ENCODE measurements at regions not wholly inside any gene's neighbourhood (a gene's known extent, or its start where the extent isn't known, plus 50 kb on each side); places are given as distances from the start of the nearest gene placed in this dataset.

- Histone ChIP-seq H3K4me3 (ENCODE audit: low read length in 2 of 2) (no peak overlapping the region), H3K9me3 (ENCODE audit: control insufficient read depth in 2 of 2, insufficient read depth in 1 of 2, low read length in 1 of 2) (no peaks in the 10 kb centered on the region), H3K4me1 (ENCODE audit: control insufficient read depth in 2 of 2, insufficient read depth in 2 of 2, low read length in 2 of 2) (no peaks in the 10 kb centered on the region), H3K27me3 (ENCODE audit: control insufficient read depth in 2 of 2, insufficient read depth in 1 of 2, low read length in 1 of 2) (no peaks in the 10 kb centered on the region), H3K27ac (ENCODE audit: low read depth in 1 of 2, low read length in 1 of 2) (no peak overlapping the region), H3K36me3 (ENCODE audit: control insufficient read depth in 2 of 2, insufficient read depth in 2 of 2, low read length in 1 of 2) (no peaks in the 10 kb centered on the region)
- WGBS: 90% methylated on average over 1 of the region's 1 CpG
- no peak for DNase-seq (ENCODE audit: low read depth in 6 of 9, low spot score in 9 of 9)
Measured at GRCh38 chr4:175281894-175282293, 363.7 kb downstream of the ADAM29 start.

DNA sequence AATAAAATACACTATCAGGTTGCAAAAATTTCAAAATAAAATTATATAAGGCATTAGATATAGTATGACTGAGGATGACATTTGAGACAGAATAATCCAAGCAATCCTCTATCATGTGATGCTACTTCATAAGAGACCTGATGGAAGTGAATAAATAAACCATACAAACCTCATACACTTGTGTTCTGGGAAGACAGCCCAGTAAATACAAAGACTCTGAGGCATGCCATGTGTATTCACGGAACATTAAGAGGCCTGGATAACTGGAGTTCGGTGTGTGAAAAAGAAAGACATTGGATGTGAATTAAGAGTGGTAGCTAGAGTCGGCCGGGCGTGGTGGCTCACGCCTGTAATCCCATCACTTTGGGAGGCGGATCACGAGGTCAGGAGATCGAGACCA, 364.2 kb downstream of the ADAM29 start:
- Histone ChIP-seq H3K27ac (ENCODE audit: low read depth in 1 of 2, low read length in 1 of 2) (no peak overlapping the region), H3K27me3 (ENCODE audit: control insufficient read depth in 2 of 2, insufficient read depth in 1 of 2, low read length in 1 of 2) (no peaks in the 10 kb centered on the region), H3K9me3 (ENCODE audit: control insufficient read depth in 2 of 2, insufficient read depth in 1 of 2, low read length in 1 of 2) (no peaks in the 10 kb centered on the region), H3K36me3 (ENCODE audit: control insufficient read depth in 2 of 2, insufficient read depth in 2 of 2, low read length in 1 of 2) (no peaks in the 10 kb centered on the region), H3K4me3 (ENCODE audit: low read length in 2 of 2) (no peak overlapping the region), H3K4me1 (ENCODE audit: control insufficient read depth in 2 of 2, insufficient read depth in 2 of 2, low read length in 2 of 2) (no peaks in the 10 kb centered on the region)
- 98% methylated on average over 9 of the region's 9 CpGs for WGBS
- no peak for DNase-seq (ENCODE audit: low read depth in 6 of 9, low spot score in 9 of 9)

GRCh38 chr4:175290401-175290800, 372.2 kb downstream of the ADAM29 start:
- no peak overlapping the region for H3K4me3 ChIP-seq (ENCODE audit: low read length in 2 of 2)
- H3K36me3 ChIP-seq (ENCODE audit: control insufficient read depth in 2 of 2, insufficient read depth in 2 of 2, low read length in 1 of 2): no peaks in the 10 kb centered on the region
- H3K27me3 ChIP-seq (ENCODE audit: control insufficient read depth in 2 of 2, insufficient read depth in 1 of 2, low read length in 1 of 2): no peaks in the 10 kb centered on the region
- H3K4me1 ChIP-seq (ENCODE audit: control insufficient read depth in 2 of 2, insufficient read depth in 2 of 2, low read length in 2 of 2): no peaks in the 10 kb centered on the region
- H3K9me3 ChIP-seq (ENCODE audit: control insufficient read depth in 2 of 2, insufficient read depth in 1 of 2, low read length in 1 of 2): no peaks in the 10 kb centered on the region
- H3K27ac ChIP-seq (ENCODE audit: low read depth in 1 of 2, low read length in 1 of 2): no peak overlapping the region
- no peak for DNase-seq (ENCODE audit: low read depth in 6 of 9, low spot score in 9 of 9)
- 74% methylated on average over 3 of the region's 3 CpGs for WGBS

DNA sequence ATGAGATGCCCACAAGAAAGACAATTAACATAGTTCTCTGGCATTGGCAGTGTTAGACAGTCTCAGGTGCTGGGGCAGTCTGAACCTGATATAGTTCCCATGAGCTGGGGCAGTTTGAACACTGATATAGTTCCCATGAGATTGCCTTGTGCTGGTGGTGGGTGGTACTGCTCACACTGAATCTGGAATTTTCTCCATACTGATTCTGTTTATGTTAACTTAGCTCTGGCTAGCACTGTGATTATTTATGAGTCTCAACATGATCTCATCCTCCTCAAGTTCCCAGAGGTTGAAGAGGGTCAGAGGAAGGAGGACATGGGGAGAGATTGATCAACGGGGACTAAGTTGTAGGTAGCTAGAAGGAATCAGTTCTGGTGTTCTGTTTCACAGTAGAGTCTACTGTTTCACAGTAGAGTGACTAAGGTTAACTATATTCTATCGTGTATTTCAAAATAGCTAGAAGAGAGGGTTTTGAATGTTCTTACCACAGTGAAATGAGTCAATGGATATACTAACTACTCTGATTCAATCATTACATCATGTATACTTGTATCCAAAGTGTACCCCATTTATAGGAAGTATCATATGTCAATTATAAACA, 379.9 kb downstream of the ADAM29 start:
- Histone ChIP-seq H3K4me3 (ENCODE audit: low read length in 2 of 2) (no peak overlapping the region), H3K27me3 (ENCODE audit: control insufficient read depth in 2 of 2, insufficient read depth in 1 of 2, low read length in 1 of 2) (no peaks in the 10 kb centered on the region), H3K9me3 (ENCODE audit: control insufficient read depth in 2 of 2, insufficient read depth in 1 of 2, low read length in 1 of 2) (no peaks in the 10 kb centered on the region), H3K4me1 (ENCODE audit: control insufficient read depth in 2 of 2, insufficient read depth in 2 of 2, low read length in 2 of 2) (no peaks in the 10 kb centered on the region), H3K36me3 (ENCODE audit: control insufficient read depth in 2 of 2, insufficient read depth in 2 of 2, low read length in 1 of 2) (no peaks in the 10 kb centered on the region), H3K27ac (ENCODE audit: low read depth in 1 of 2, low read length in 1 of 2) (no peak overlapping the region)
- DNase-seq (ENCODE audit: low read depth in 6 of 9, low spot score in 9 of 9): no peak
- 97% methylated on average over 2 of the region's 2 CpGs for WGBS

DNA sequence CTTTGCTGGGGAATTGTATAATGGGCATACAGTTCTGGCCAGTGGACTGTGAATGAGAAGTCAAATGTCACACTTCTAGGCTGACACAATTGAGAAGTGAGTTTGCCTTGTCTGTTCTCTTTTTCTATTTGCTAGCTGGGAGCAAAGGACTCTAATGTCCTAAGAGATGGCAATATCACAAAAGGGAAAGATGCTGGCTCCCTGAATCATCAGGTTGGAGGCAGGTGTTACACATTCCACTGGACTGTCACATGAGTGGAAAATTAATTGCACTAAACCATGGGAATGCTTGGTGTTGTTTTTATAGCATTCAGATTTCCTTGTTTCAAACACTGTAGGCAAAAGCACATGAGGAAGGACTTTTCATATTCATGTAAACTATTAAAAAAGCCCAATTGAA, 388.3 kb downstream of the ADAM29 start:
- no peaks in the 10 kb centered on the region for H3K9me3 ChIP-seq (ENCODE audit: control insufficient read depth in 2 of 2, insufficient read depth in 1 of 2, low read length in 1 of 2)
- H3K4me1 ChIP-seq (ENCODE audit: control insufficient read depth in 2 of 2, insufficient read depth in 2 of 2, low read length in 2 of 2): no peaks in the 10 kb centered on the region
- H3K27ac ChIP-seq (ENCODE audit: low read depth in 1 of 2, low read length in 1 of 2): no peak overlapping the region
- H3K27me3 ChIP-seq (ENCODE audit: control insufficient read depth in 2 of 2, insufficient read depth in 1 of 2, low read length in 1 of 2): no peaks in the 10 kb centered on the region
- H3K4me3 ChIP-seq (ENCODE audit: low read length in 2 of 2): no peak overlapping the region
- no peaks in the 10 kb centered on the region for H3K36me3 ChIP-seq (ENCODE audit: control insufficient read depth in 2 of 2, insufficient read depth in 2 of 2, low read length in 1 of 2)
- DNase-seq (ENCODE audit: low read depth in 6 of 9, low spot score in 9 of 9): no peak

DNA sequence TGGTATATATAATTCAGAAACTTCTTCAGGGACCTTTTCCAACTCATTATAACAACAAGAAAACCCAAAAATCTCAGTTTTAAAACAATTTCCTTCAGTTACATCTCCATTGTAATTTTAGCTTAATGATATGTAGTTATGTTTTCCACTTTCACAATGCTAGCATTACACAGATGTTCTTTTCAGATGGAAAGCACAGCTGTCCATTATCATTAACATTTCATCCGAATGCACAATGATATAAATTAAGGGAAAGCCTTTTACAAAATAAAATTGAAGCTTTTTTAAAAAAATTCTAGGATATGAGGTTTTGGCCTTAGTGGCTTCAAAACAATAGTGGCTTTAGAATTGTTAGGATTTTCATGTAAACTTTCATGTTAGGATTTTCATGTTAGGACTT, 389.2 kb downstream of the ADAM29 start:
- H3K4me3 ChIP-seq (ENCODE audit: low read length in 2 of 2): no peak overlapping the region
- no peak for DNase-seq (ENCODE audit: low read depth in 6 of 9, low spot score in 9 of 9)
- H3K27ac ChIP-seq (ENCODE audit: low read depth in 1 of 2, low read length in 1 of 2): no peak overlapping the region
- no peaks in the 10 kb centered on the region for H3K36me3 ChIP-seq (ENCODE audit: control insufficient read depth in 2 of 2, insufficient read depth in 2 of 2, low read length in 1 of 2)
- H3K4me1 ChIP-seq (ENCODE audit: control insufficient read depth in 2 of 2, insufficient read depth in 2 of 2, low read length in 2 of 2): no peaks in the 10 kb centered on the region
- 89% methylated on average over 1 of the region's 1 CpG for WGBS
- no peaks in the 10 kb centered on the region for H3K27me3 ChIP-seq (ENCODE audit: control insufficient read depth in 2 of 2, insufficient read depth in 1 of 2, low read length in 1 of 2)
- H3K9me3 ChIP-seq (ENCODE audit: control insufficient read depth in 2 of 2, insufficient read depth in 1 of 2, low read length in 1 of 2): no peaks in the 10 kb centered on the region

DNA sequence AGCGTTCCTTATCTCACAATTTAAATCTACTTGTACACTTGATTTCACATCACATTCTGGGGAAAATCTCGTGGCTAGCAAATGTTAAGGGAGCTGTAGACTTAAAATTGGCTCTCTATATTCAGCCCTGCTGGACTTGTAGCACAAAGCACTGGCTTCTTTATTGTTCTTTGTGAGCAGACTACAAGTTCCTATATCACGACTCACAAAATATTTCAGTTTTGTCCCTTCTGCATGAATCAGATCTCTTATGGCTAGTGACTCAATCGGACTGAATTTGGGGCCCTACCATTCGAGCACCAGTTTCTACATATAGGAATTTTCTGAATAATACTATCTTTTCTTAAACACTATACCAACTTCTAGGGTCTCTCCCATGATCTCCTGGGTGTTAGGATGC, 390.1 kb downstream of the ADAM29 start:
- no peaks in the 10 kb centered on the region for H3K36me3 ChIP-seq (ENCODE audit: control insufficient read depth in 2 of 2, insufficient read depth in 2 of 2, low read length in 1 of 2)
- WGBS: 77% methylated on average over 5 of the region's 5 CpGs
- H3K27me3 ChIP-seq (ENCODE audit: control insufficient read depth in 2 of 2, insufficient read depth in 1 of 2, low read length in 1 of 2): no peaks in the 10 kb centered on the region
- no peaks in the 10 kb centered on the region for H3K9me3 ChIP-seq (ENCODE audit: control insufficient read depth in 2 of 2, insufficient read depth in 1 of 2, low read length in 1 of 2)
- no peak overlapping the region for H3K4me3 ChIP-seq (ENCODE audit: low read length in 2 of 2)
- no peak for DNase-seq (ENCODE audit: low read depth in 6 of 9, low spot score in 9 of 9)
- H3K27ac ChIP-seq (ENCODE audit: low read depth in 1 of 2, low read length in 1 of 2): no peak overlapping the region
- no peaks in the 10 kb centered on the region for H3K4me1 ChIP-seq (ENCODE audit: control insufficient read depth in 2 of 2, insufficient read depth in 2 of 2, low read length in 2 of 2)

DNA sequence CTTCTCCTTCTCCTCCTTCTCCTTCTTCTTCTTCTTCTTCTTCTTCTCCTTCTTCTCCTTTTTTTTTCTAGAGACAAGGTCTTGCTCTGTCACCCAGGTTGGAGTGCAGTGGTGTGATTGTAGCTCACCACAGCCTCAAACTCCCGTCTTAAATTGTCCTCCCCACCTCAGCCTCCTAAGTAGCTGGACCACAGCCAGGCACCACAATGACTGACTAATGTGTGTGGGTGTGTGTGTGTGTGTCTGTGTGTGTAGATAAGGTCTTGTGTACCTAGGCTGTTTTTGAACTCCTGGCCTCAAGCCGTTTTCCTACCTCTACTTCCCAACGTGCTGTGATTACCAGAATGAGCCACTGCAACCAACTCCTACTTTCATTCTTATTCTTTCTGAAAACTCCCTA, 390.9 kb downstream of the ADAM29 start:
- Histone ChIP-seq H3K4me1 (ENCODE audit: control insufficient read depth in 2 of 2, insufficient read depth in 2 of 2, low read length in 2 of 2) (no peaks in the 10 kb centered on the region), H3K9me3 (ENCODE audit: control insufficient read depth in 2 of 2, insufficient read depth in 1 of 2, low read length in 1 of 2) (no peaks in the 10 kb centered on the region), H3K27me3 (ENCODE audit: control insufficient read depth in 2 of 2, insufficient read depth in 1 of 2, low read length in 1 of 2) (no peaks in the 10 kb centered on the region), H3K27ac (ENCODE audit: low read depth in 1 of 2, low read length in 1 of 2) (no peak overlapping the region), H3K36me3 (ENCODE audit: control insufficient read depth in 2 of 2, insufficient read depth in 2 of 2, low read length in 1 of 2) (no peaks in the 10 kb centered on the region), H3K4me3 (ENCODE audit: low read length in 2 of 2) (no peak overlapping the region)
- no peak for DNase-seq (ENCODE audit: low read depth in 6 of 9, low spot score in 9 of 9)
- WGBS: 91% methylated on average over 3 of the region's 3 CpGs

DNA sequence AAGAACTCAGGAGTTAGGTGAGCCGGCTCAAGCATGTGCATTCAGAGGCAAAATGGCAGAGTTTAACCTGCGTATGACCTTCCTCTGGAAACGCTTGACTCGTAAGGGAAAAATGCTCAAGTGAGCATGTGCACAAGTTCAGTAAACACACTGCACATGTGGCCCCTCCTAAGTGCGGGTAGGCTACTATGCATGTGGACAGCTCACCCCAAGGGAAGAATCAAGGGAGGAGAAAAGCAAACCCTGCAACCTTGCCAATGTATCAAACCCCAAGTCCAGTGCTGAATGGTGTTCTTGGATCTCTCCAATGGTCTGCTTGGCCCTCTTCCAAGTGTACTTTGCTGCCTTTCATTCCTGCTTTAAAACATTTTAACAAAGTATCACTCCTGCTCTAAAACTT, 407.1 kb downstream of the ADAM29 start:
- DNase-seq (ENCODE audit: low read depth in 6 of 9, low spot score in 9 of 9): no peak
- no peak overlapping the region for H3K27ac ChIP-seq (ENCODE audit: low read depth in 1 of 2, low read length in 1 of 2)
- whole genome bisulfite sequencing: 86% methylated on average over 5 of the region's 5 CpGs
- no peaks in the 10 kb centered on the region for H3K36me3 ChIP-seq (ENCODE audit: control insufficient read depth in 2 of 2, insufficient read depth in 2 of 2, low read length in 1 of 2)
- no peak overlapping the region for H3K4me3 ChIP-seq (ENCODE audit: low read length in 2 of 2)
- H3K9me3 ChIP-seq (ENCODE audit: control insufficient read depth in 2 of 2, insufficient read depth in 1 of 2, low read length in 1 of 2): no peaks in the 10 kb centered on the region
- no peaks in the 10 kb centered on the region for H3K4me1 ChIP-seq (ENCODE audit: control insufficient read depth in 2 of 2, insufficient read depth in 2 of 2, low read length in 2 of 2)
- H3K27me3 ChIP-seq (ENCODE audit: control insufficient read depth in 2 of 2, insufficient read depth in 1 of 2, low read length in 1 of 2): no peaks in the 10 kb centered on the region

GRCh38 chr4:175326796-175327195, 408.6 kb downstream of the ADAM29 start:
- Histone ChIP-seq H3K4me1 (ENCODE audit: control insufficient read depth in 2 of 2, insufficient read depth in 2 of 2, low read length in 2 of 2) (no peaks in the 10 kb centered on the region), H3K27ac (ENCODE audit: low read depth in 1 of 2, low read length in 1 of 2) (no peak overlapping the region), H3K36me3 (ENCODE audit: control insufficient read depth in 2 of 2, insufficient read depth in 2 of 2, low read length in 1 of 2) (no peaks in the 10 kb centered on the region), H3K27me3 (ENCODE audit: control insufficient read depth in 2 of 2, insufficient read depth in 1 of 2, low read length in 1 of 2) (no peaks in the 10 kb centered on the region), H3K9me3 (ENCODE audit: control insufficient read depth in 2 of 2, insufficient read depth in 1 of 2, low read length in 1 of 2) (no peaks in the 10 kb centered on the region), H3K4me3 (ENCODE audit: low read length in 2 of 2) (no peak overlapping the region)
- 85% methylated on average over 3 of the region's 3 CpGs for WGBS
- DNase-seq (ENCODE audit: low read depth in 6 of 9, low spot score in 9 of 9): no peak

Measured in thymus (tissue), 11 donors.